Myocyte (in vitro differentiated cells): ENCODE measurements at regions not wholly inside any gene's neighbourhood (a gene's known extent, or its start where the extent isn't known, plus 50 kb on each side); places are given as distances from the start of the nearest gene placed in this dataset.

Experiments
- DNase-seq: peaks from one replicate; pipeline ENCODE4 v3.0.0-alpha.2; 2012; ENCODE audit warnings: low read depth

- DNase-seq: no peak
Observed at GRCh38 chr18:60445341-60445740, 72.8 kb upstream of the MC4R start.

- DNase-seq: peak; percentile 98
Observed at GRCh38 chr18:60446821-60447220, 74.2 kb upstream of the MC4R start.

GRCh38 chr18:60448487-60449267 lies 76.1 kb upstream of the MC4R start:
- no peak for DNase-seq

DNA sequence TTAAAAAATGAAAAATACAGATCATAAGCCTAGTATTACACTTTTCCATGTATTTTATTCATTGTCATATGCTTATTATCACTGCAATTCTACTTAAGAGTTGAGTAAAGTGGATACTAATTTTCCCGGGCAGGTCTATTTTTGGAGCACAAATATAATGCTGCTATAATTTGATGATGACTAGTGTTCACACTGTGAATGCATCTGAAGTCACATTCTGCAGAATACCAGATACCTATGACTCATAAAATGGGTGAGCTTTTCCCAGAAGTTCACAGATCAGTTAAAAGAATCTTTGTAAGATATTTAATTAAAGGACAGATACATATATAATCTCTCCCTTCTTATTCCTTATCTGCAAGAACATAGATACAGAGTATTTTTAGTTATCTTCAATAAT lies 79.8 kb upstream of the MC4R start:
- peak; percentile 75 for DNase-seq

GRCh38 chr18:60466677-60467076 lies 94.1 kb upstream of the MC4R start:
- DNase-seq: no peak

- DNase-seq: no peak
Observed at GRCh38 chr18:60469387-60470100, 97.0 kb upstream of the MC4R start.

- no peak for DNase-seq
Observed at GRCh38 chr18:60471652-60472051, 99.1 kb upstream of the MC4R start.

DNA sequence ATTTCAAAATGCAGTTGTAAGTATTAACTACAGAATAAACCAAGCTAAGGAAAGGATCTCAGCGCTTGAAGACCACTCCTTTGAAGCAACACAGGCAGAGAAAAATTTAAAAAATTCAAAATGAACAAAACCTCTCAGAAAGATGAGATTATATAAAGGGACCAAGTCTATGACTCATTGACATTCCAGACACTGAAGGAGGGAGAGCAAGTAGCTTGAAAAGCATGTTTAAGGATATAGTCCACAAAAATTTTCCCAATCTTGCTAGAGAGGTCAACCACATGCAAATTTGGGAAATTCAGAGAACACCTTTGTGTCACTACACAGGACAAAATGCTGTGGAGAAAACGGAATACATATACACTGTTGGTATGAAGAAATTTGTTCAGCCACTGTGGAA lies 112.6 kb upstream of the MC4R start:
- no peak for DNase-seq

DNA sequence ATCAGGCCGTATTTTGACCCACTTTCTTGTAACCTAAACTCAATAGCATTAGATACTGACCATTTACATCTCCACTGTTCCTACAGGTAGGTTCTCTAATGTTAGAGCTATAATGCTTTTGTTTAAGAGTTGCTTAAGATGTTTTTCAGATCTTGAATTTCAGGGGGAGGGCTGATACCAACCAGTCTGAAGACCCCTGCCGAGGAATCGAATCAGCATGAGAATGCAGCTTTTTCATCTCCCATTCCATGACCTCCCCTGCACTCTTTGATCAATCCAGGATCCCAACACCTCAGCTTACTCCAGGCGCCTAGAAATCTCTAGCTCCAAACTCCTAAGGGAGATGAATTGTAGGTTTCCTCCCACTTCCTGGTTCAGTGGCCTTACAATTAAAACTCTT lies 120.5 kb upstream of the MC4R start:
- no peak for DNase-seq

DNA sequence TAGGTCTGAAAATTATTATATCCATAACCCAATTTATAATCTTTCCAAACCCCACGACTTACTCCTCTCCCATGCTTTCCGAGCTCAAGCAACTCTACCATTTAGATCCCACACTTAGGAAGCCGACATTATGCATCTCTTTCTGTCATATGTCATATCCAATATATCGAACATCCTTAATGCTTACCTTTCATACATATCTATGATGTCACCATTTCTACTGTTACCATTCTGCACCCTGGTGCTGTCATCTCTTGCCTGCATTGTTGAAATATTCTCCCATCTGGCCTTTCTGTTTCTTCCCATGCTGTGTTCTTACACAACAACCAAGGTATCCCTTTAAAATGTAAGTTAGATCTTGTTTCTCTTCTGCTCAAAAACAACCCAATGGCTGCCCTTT lies 127.1 kb upstream of the MC4R start:
- DNase-seq: no peak

DNA sequence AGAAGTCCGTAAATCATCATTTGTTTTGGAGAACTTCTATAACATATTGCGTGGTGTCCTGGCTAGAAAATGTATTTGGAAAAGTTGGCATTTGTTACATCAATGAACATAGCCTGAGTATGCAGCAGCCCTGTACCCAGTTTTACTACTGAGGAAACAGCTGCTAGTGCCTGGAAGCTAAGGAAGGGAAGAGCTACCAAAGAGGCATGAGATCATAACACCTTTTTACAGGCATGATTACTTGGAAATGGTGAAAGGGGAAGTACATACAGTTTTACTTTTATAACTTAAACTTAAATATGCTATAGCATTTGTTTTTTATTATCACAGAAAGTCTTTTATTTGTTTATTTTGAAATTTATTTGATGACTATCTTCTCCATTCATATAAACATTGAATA lies 128.4 kb upstream of the MC4R start:
- peak; percentile 3 for DNase-seq

GRCh38 chr18:60502591-60502990 lies 130.0 kb upstream of the MC4R start:
- DNase-seq: no peak

DNA sequence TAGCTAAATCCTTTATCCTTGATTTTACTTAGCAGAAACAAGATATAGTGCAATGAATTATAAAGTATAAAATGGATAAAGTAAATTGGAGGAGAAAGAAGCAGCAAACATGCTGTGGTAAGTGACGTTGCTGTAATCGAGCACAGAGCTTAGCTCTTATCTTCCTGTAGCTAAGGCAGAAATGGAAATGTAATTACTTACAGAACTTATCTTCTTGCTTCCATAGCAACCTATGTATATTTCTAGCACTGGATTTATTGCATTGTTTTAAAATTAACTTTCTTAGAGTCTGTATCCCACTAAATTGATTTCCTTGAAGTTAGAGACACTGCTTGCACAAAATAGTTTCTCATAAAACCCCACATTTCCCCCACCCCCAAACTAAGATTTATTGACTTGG lies 130.6 kb upstream of the MC4R start:
- DNase-seq: no peak

DNA sequence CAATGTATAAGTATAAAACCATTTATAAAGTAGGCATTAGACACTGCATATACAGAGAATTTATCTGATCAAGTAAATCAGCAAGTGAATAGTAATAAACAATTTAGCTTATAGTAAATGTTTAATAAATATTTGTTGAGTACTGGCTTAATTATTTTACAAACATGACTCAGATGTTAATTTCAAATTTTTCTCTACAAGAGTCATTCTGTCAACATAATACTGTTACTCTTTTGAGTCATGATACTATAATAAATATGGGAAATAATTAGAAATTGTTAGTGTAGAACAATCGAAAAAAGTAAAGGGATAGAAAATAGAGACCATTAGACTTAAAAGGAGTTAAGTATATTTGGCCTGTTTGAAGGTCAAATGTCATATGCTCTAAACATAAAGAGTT lies 133.6 kb upstream of the MC4R start:
- DNase-seq: no peak

DNA sequence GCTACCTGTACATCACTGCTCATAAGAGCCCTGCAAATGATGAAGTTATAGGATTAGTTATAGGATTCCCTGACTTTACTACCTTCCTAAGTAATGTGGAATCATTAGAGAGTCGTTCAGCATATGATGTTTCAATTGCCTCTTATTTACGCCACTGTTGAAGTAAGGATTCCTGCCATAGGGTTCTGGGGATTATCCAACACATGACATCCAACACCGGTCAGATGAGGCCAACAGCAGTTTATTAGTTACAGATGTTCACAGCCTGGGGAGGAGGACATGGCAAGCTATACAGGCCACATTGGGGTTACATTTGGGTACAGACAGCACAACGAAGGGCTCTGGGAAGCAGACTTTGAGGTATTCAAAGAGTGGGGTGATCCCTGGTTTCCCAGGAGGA lies 134.1 kb upstream of the MC4R start:
- DNase-seq: no peak

DNA sequence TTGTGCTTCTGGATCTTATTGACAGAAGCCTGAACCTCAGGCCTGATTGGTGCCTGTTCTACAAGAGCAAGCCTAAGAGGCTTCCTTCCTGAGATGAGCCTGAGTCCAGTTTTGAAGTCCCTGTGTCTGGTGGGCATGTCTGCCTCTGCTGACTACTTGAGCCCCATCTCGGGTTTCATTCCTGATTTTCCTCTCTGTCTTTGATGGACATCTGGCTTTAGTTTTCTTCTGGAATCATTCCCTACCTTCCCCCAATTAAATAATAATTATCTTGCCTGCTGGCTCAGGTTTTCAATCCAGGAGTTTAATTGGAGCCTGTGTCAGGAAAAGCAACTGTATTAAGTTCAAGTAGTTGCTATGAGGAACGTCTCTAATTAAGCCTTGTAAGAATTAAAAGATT lies 135.5 kb upstream of the MC4R start:
- DNase-seq: no peak

- no peak for DNase-seq
Observed at GRCh38 chr18:60534538-60534937, 162.0 kb upstream of the MC4R start.

- DNase-seq: no peak
Observed at GRCh38 chr18:60537074-60537473, 164.5 kb upstream of the MC4R start.

DNA sequence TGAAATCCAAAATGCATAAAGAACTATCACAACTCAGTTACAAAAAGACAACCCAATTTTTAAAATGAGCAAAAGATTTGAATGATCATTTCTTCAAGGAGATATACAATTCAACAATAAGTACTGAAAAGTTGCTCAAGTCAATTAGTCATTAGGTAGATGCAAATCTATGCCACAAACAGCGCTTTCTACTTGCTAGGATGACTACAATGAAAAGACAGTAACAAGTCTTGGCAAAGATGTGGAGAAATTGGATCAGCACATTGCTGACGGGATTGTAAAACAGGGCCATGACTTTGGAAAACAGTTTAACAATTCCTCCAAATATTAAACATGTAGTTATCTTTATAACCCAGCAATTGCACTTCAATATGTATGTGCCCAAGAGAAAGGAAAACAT lies 166.3 kb upstream of the MC4R start:
- DNase-seq: no peak

GRCh38 chr18:60541661-60542060 lies 169.1 kb upstream of the MC4R start:
- DNase-seq: no peak

DNA sequence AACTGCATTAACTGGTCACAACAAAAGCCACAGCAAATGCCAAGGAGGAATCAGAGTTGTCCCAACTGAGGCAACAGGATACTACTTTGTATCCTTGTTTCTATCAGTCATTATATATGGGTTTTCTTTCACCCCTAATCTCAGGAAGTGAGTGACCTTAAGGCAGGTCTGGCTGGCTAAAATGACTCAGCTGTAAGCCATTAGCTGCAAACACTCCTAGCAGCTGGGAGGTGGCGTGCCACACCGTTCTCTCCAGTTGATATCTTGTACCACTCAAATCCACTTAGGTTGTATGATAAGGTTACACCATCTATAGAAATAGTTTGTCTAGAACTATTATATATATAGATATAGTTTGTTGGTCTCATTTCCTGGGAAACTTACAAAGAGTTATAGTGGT lies 171.1 kb upstream of the MC4R start:
- no peak for DNase-seq

DNA sequence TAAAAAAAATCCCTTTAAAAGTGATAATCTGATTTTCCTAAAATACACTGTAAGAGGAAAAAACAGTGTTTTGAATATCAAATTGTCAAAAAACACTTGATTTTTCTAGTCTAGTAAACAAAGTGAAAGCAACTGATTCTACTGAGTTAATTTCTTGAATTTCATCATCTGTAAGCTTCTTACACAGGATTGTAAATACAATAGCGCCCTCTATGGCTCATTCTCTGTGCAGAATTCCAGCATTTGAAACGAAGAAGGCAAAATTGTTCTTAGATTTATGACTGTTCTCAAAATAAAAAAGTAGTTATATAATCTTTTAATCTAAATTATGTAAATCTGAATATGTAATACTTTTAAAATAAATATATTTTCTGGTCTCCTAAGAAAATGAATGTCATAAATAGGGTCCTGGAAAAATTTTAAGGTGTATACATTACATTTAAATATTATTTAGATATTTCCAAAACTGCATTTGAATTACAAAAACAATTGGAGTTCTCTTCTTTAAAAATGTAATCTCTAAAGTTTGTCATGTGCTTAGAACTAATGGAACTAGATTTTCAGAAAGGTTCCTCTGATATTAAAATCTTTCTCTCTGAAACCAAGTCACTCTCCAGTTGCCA lies 176.9 kb upstream of the MC4R start:
- peak; percentile 73 for DNase-seq

DNA sequence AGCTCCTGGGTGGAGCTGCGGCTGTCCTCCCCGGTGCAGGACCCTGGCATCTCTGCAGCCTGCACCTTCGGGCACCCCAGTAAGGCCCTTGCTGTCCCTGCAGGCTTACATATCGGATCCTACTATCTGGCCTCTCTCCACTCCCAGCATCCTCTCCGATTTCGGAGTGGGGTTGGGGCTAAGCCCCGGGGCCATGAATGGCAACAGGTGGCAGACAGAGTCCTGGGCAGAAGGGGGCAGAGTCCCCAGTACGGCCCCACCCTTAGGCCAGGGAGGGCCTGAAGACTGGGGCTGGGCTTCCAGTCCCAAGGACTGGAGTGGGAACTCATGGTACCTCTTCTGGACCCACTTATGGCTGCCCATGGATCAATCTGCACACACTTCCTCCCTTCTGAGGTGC lies 180.4 kb upstream of the MC4R start:
- no peak for DNase-seq
